Renal cortex interstitium (tissue), 11 donors: ENCODE measurements at regions not wholly inside any gene's neighbourhood (a gene's known extent, or its start where the extent isn't known, plus 50 kb on each side); places are given as distances from the start of the nearest gene placed in this dataset.
A peak's percentile ranks its signal among the peaks of the same experiment; 100 is the strongest.
"Not testable (repeated sequence)": the region's sequence is repeated elsewhere in the genome, so short reads cannot be mapped to it uniquely, and the experiment has no call there.

ENCODE experiments used
- DNase-seq, 11 donors: peaks; one replicate each; pipeline ENCODE4 v3.0.0-alpha.2; 2013; ENCODE audit warnings: low read depth in 9 of 11, low spot score in 4 of 11; ENCODE audit errors: extremely low read depth in 1 of 11

GRCh38 chr7:106372595-106373318 is 88.0 kb upstream of the NAMPT start:
- no peak for DNase-seq

GRCh38 chr7:106372126-106372525 is 87.3 kb upstream of the NAMPT start:
- no peak for DNase-seq

- DNase-seq: no peak
Measured at GRCh38 chr7:106371629-106372028, 86.8 kb upstream of the NAMPT start.

- no peak for DNase-seq
Measured at GRCh38 chr7:106370542-106370941, 85.8 kb upstream of the NAMPT start.

GRCh38 chr7:106369816-106370215 is 85.0 kb upstream of the NAMPT start:
- DNase-seq: no peak

GRCh38 chr7:106369352-106369751 is 84.6 kb upstream of the NAMPT start:
- no peak for DNase-seq

GRCh38 chr7:106367664-106368063 is 82.9 kb upstream of the NAMPT start:
- no peak for DNase-seq

- peak in 2 of 11 donors; percentile 2 to 5 for DNase-seq
Measured at GRCh38 chr7:106367018-106367420, 82.2 kb upstream of the NAMPT start.

- DNase-seq: no peak
Measured at GRCh38 chr7:106365252-106366005, 80.6 kb upstream of the NAMPT start.

- not testable (repeated sequence) for DNase-seq
Measured at GRCh38 chr7:106362507-106362906, 77.7 kb upstream of the NAMPT start.

GRCh38 chr7:106358103-106358663 is 73.4 kb upstream of the NAMPT start:
- DNase-seq: no peak

GRCh38 chr7:106357675-106358074 is 72.9 kb upstream of the NAMPT start:
- no peak for DNase-seq

GRCh38 chr7:106354822-106355221 is 70.0 kb upstream of the NAMPT start:
- DNase-seq: no peak

- DNase-seq: no peak
Measured at GRCh38 chr7:106353944-106354343, 69.2 kb upstream of the NAMPT start.

GRCh38 chr7:106348231-106348630 is 63.4 kb upstream of the NAMPT start:
- DNase-seq: no peak

GRCh38 chr7:106347229-106347833 is 62.5 kb upstream of the NAMPT start:
- no peak for DNase-seq

- DNase-seq: no peak
Measured at GRCh38 chr7:106346678-106347217, 62.0 kb upstream of the NAMPT start.

GRCh38 chr7:106346167-106346677 is 61.4 kb upstream of the NAMPT start:
- DNase-seq: no peak

GRCh38 chr7:106345421-106346166 is 60.8 kb upstream of the NAMPT start:
- DNase-seq: no peak
